Prostate gland (tissue), 2 donors: ENCODE measurements at regions not wholly inside any gene's neighbourhood (a gene's known extent, or its start where the extent isn't known, plus 50 kb on each side); places are given as distances from the start of the nearest gene placed in this dataset.

Experiments
- CTCF ChIP-seq, 4 experiments: fragments of 200-600 bp in 2 of 4; fragments of 450-650 bp in 2 of 4; sonication (generic) in 2 of 4; IDR thresholded peaks; 1 replicate in 3 of 4; 2 replicates in 1 of 4; pipeline ENCODE4 v1.5.1; 2016 to 2019; ENCODE audit warnings: antibody characterized with exemption in 4 of 4, mild to moderate bottlenecking in 2 of 4, moderate library complexity in 2 of 4
- POLR2A ChIP-seq: fragments of 450-650 bp; IDR thresholded peaks from one replicate; pipeline ENCODE4 v1.6.1; 2016; ENCODE audit warnings: antibody characterized with exemption, mild to moderate bottlenecking
- POLR2AphosphoS5 ChIP-seq: sonication (generic); formaldehyde crosslinking; IDR thresholded peaks from one replicate; pipeline ENCODE4 v1.6.1; 2017; ENCODE audit warnings: antibody characterized with exemption

GRCh38 chr1:186617926-186618325 lies 62.3 kb downstream of the PTGS2 start:
- TF ChIP-seq CTCF (IDR thresholded peaks at IDR 0.05): peak in 1 of 4 experiments; percentile 13
- no peak for TF ChIP-seq POLR2A
- TF ChIP-seq POLR2AphosphoS5: no peak
